ENCODE measurements at regions not wholly inside any gene's neighbourhood (a gene's known extent, or its start where the extent isn't known, plus 50 kb on each side); places are given as distances from the start of the nearest gene placed in this dataset.

GRCh38 chr11:70016666-70017367 is 61.3 kb upstream of the ANO1 start:
- intact Hi-C loops (cut with DNase I): loop anchor here in 1 of 2 donors (5.0 kb wide), 1 partner anchor 100 kb away; no protein-coding TSS in a partner anchor
- WGBS, 2 donors: 6 to 9% methylated on average over 14 of the region's 14 CpGs

DNA sequence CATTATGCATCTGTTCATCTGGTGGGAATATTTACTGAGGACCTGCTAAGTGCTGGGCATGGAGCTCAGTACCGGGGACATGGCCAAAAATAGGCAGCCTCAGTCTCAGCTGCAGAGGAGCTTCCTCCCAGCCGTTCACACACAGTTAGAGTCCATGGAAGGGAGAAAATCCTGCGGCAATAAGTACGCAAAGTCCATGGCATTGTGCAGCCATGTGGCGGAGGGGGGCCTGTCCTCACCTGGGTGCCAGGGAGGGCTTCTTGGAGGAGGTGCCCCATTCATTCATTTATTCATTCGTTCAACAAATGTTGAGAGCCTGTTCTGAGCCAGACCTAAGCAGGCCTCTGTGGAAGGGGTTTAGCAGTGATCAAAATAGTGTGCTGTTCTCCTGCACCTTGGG is 59.3 kb upstream of the ANO1 start:
- Histone ChIP-seq H3K9me3 (ENCODE audit: control insufficient read depth, low read length) (no peaks in the 10 kb centered on the region), H3K36me3 (ENCODE audit: control insufficient read depth in 1 of 2, insufficient read depth in 2 of 2, low read length in 1 of 2) (no peaks in the 10 kb centered on the region), H3K4me1 (ENCODE audit: control insufficient read depth in 1 of 2, insufficient read depth in 2 of 2, low read length in 2 of 2) (no peaks in the 10 kb centered on the region), H3K4me3 (ENCODE audit: low read length in 2 of 2) (no peak overlapping the region), H3K27me3 (ENCODE audit: control insufficient read depth in 1 of 2, insufficient read depth in 2 of 2, low read length in 1 of 2) (no peaks in the 10 kb centered on the region), H3K27ac (ENCODE audit: low read depth in 1 of 2, low read length in 2 of 2) (no peak overlapping the region)
- 50 to 53% methylated on average over 6 of the region's 6 CpGs for WGBS, 2 donors
- intact Hi-C loops (cut with DNase I): loop anchor here in 1 of 2 donors (5.0 kb wide), 1 partner anchor 102 kb away; no protein-coding TSS in a partner anchor
- DNase-seq: no peak
- ATAC-seq (ENCODE audit: low FRiP score): no peak

More at GRCh38 chr11:70016666-70017367, 61.3 kb upstream of the ANO1 start:
- Histone ChIP-seq H3K36me3 (ENCODE audit: control insufficient read depth in 1 of 2, insufficient read depth in 2 of 2, low read length in 1 of 2) (no peaks in the 10 kb centered on the region), H3K4me3 (ENCODE audit: low read length in 2 of 2) (no peak overlapping the region), H3K9me3 (ENCODE audit: control insufficient read depth, low read length) (no peaks in the 10 kb centered on the region), H3K27me3 (ENCODE audit: control insufficient read depth in 1 of 2, insufficient read depth in 2 of 2, low read length in 1 of 2) (no peaks in the 10 kb centered on the region), H3K4me1 (ENCODE audit: control insufficient read depth in 1 of 2, insufficient read depth in 2 of 2, low read length in 2 of 2) (no peaks in the 10 kb centered on the region), H3K27ac (ENCODE audit: low read depth in 1 of 2, low read length in 2 of 2) (peak overlapping the region; percentile 6 to 43)
- no peak for DNase-seq
- ATAC-seq (ENCODE audit: low FRiP score): no peak

DNA sequence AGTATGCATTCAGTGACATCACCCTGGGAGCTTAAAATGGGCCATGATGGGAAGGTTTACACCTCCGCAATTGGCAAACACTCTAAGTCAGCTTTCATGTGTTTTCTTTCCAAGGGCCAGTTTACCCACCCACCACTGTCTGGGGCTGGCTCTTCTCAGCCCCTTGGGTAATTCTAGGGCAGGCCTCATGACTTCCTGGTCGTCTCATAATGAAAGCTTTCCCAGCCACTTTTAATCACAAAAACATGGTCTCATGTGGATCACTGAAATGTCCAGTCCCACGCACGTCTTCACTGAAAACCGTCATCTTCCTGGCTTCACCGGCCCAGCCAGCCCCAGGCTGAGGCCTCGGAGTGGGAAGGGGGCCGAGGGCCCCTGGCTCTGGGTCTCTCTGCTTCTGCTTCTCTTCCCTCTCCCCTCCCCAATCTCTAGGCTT is 58.5 kb upstream of the ANO1 start:
- H3K4me1 ChIP-seq (ENCODE audit: control insufficient read depth in 1 of 2, insufficient read depth in 2 of 2, low read length in 2 of 2): no peaks in the 10 kb centered on the region
- peak; percentile 45 for ATAC-seq (ENCODE audit: low FRiP score)

DNA sequence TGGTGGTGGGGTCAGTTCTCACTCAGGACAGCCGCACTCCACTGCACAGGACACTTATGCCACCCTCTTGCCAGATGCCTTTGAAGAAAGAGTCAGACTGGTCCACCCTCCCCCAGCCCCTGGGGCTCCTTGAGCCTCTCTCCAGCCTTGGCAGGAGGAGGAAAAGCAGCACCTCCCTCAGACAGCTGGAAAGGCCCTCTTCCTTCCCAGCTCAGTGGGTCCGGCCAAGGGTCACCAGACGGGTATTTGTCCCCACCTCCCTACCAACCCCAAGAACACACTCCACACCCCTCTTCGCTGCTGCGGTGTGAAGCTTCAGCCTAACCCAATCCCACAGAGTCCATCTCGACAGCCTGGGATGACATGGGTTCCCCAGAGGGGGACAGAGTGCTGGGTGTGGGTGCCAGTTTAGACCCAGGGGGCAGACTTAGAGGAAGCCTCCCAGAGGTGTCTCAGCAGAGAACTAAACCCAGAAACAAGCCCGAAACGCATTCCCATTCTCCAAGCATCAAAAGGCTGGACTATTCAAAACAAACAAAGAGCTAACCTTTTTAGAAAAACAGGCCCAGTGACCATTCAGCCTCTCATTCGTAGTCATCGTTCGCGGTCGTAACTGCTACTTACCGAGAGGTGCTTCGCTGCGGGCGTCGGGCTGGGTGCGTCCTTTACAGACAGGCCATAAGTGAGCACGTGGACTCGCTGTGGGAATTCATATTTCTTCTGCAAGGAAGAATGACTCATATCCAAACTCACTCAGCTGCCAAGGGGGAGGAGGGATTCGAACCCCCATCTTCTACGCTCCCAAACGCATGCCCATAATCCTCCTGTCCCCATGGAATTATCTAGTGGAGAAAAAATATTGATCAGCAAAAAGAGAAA is 57.5 kb upstream of the ANO1 start:
- no peak overlapping the region for H3K27ac ChIP-seq (ENCODE audit: low read depth in 1 of 2, low read length in 2 of 2)
- intact Hi-C loops (cut with DNase I): no loop called here
- ATAC-seq (ENCODE audit: low FRiP score) (no peak), DNase-seq (no peak)
- H3K9me3 ChIP-seq (ENCODE audit: control insufficient read depth, low read length): no peaks in the 10 kb centered on the region
- H3K27me3 ChIP-seq (ENCODE audit: control insufficient read depth in 1 of 2, insufficient read depth in 2 of 2, low read length in 1 of 2): no peaks in the 10 kb centered on the region
- WGBS, 2 donors: 57 to 61% methylated on average over 24 of the region's 24 CpGs
- H3K4me1 ChIP-seq (ENCODE audit: control insufficient read depth in 1 of 2, insufficient read depth in 2 of 2, low read length in 2 of 2): no peaks in the 10 kb centered on the region
- no peaks in the 10 kb centered on the region for H3K36me3 ChIP-seq (ENCODE audit: control insufficient read depth in 1 of 2, insufficient read depth in 2 of 2, low read length in 1 of 2)
- H3K4me3 ChIP-seq (ENCODE audit: low read length in 2 of 2): no peak overlapping the region

More for the DNA sequence above, 58.5 kb upstream of the ANO1 start:
- Histone ChIP-seq H3K27ac (ENCODE audit: low read depth in 1 of 2, low read length in 2 of 2) (peak overlapping the region in 1 of 2 donors; percentile 5), H3K9me3 (ENCODE audit: control insufficient read depth, low read length) (no peaks in the 10 kb centered on the region), H3K36me3 (ENCODE audit: control insufficient read depth in 1 of 2, insufficient read depth in 2 of 2, low read length in 1 of 2) (no peaks in the 10 kb centered on the region), H3K4me3 (ENCODE audit: low read length in 2 of 2) (no peak overlapping the region), H3K27me3 (ENCODE audit: control insufficient read depth in 1 of 2, insufficient read depth in 2 of 2, low read length in 1 of 2) (no peaks in the 10 kb centered on the region)
- intact Hi-C loops (cut with DNase I): loop anchor here in 1 of 2 donors (5.0 kb wide), 1 partner anchor 102 kb away; no protein-coding TSS in a partner anchor
- no peak for DNase-seq
- WGBS, 2 donors: 30 to 34% methylated on average over 8 of the region's 8 CpGs

GRCh38 chr11:70021586-70021985 is 56.5 kb upstream of the ANO1 start:
- ATAC-seq (ENCODE audit: low FRiP score): no peak
- H3K27ac ChIP-seq (ENCODE audit: low read depth in 1 of 2, low read length in 2 of 2): no peak overlapping the region
- WGBS, 2 donors: 80 to 82% methylated on average over 10 of the region's 10 CpGs

DNA sequence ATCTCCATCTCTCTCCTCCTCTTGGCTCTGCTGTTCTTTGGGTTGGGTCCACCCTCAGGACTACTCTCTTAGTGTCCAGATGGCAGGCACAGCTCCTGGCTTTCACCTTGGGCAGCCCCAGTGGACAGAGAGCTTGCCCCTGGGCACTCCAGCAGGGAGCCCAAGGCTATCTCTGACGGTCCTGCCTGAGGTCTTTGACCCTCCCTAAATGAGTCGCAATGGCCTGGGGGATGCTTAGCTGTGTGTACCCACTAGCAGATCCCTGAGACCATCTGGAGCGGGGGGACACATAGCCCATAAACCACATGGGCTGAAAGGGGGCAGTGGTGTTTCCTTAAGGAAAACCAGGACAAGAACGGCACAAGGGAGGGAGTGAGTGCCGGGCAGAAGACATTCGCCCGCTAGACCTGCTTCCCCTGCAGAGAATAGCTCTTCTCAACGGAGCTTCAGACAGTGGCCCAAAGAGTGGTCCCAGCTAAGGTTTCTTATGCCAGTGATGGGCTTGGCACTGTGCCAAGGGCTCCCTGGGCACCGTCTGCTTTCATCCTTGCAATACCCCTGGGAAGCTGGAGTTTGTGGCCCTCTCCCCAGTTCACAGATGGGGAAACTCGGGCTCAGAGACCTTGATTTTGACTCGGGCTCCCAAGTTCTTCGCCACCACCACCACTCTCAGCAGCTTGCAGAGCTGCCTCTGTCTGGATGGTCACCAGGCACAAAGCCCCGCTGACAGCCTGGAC is 53.9 kb upstream of the ANO1 start:
- DNase-seq (no peak), ATAC-seq (ENCODE audit: low FRiP score) (no peak)
- Histone ChIP-seq H3K27ac (ENCODE audit: low read depth in 1 of 2, low read length in 2 of 2) (no peak overlapping the region), H3K4me3 (ENCODE audit: low read length in 2 of 2) (no peak overlapping the region), H3K27me3 (ENCODE audit: control insufficient read depth in 1 of 2, insufficient read depth in 2 of 2, low read length in 1 of 2) (no peaks in the 10 kb centered on the region), H3K36me3 (ENCODE audit: control insufficient read depth in 1 of 2, insufficient read depth in 2 of 2, low read length in 1 of 2) (no peaks in the 10 kb centered on the region), H3K9me3 (ENCODE audit: control insufficient read depth, low read length) (no peaks in the 10 kb centered on the region), H3K4me1 (ENCODE audit: control insufficient read depth in 1 of 2, insufficient read depth in 2 of 2, low read length in 2 of 2) (no peaks in the 10 kb centered on the region)
- intact Hi-C loops (cut with DNase I): no loop called here
- 85 to 88% methylated on average over 13 of the region's 13 CpGs for WGBS, 2 donors

More at GRCh38 chr11:70021586-70021985, 56.5 kb upstream of the ANO1 start:
- Histone ChIP-seq H3K4me3 (ENCODE audit: low read length in 2 of 2) (no peak overlapping the region), H3K27me3 (ENCODE audit: control insufficient read depth in 1 of 2, insufficient read depth in 2 of 2, low read length in 1 of 2) (no peaks in the 10 kb centered on the region), H3K9me3 (ENCODE audit: control insufficient read depth, low read length) (no peaks in the 10 kb centered on the region), H3K36me3 (ENCODE audit: control insufficient read depth in 1 of 2, insufficient read depth in 2 of 2, low read length in 1 of 2) (no peaks in the 10 kb centered on the region), H3K4me1 (ENCODE audit: control insufficient read depth in 1 of 2, insufficient read depth in 2 of 2, low read length in 2 of 2) (no peaks in the 10 kb centered on the region)
- no peak for DNase-seq
- intact Hi-C loops (cut with DNase I): no loop called here

DNA sequence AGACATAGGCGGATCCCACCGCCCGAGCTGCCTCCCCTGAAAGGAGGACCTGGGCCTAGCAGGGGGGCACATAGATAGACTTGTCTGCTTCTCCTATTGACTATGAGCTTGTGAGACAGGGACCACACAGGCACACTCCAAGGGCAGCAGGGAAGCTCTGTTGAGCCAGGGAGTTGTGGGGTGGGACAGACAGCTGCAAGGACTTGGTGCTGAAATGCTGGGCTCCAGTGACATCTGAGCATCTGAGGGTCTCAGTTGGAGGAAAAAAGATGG is 53.4 kb upstream of the ANO1 start:
- H3K4me3 ChIP-seq (ENCODE audit: low read length in 2 of 2): no peak overlapping the region
- no peak for DNase-seq
- no peaks in the 10 kb centered on the region for H3K27me3 ChIP-seq (ENCODE audit: control insufficient read depth in 1 of 2, insufficient read depth in 2 of 2, low read length in 1 of 2)
- H3K27ac ChIP-seq (ENCODE audit: low read depth in 1 of 2, low read length in 2 of 2): no peak overlapping the region
- no peaks in the 10 kb centered on the region for H3K4me1 ChIP-seq (ENCODE audit: control insufficient read depth in 1 of 2, insufficient read depth in 2 of 2, low read length in 2 of 2)
- intact Hi-C loops (cut with DNase I): no loop called here
- 95 to 96% methylated on average over 3 of the region's 3 CpGs for WGBS, 2 donors
- H3K36me3 ChIP-seq (ENCODE audit: control insufficient read depth in 1 of 2, insufficient read depth in 2 of 2, low read length in 1 of 2): no peaks in the 10 kb centered on the region
- no peak for ATAC-seq (ENCODE audit: low FRiP score)
- H3K9me3 ChIP-seq (ENCODE audit: control insufficient read depth, low read length): no peaks in the 10 kb centered on the region

DNA sequence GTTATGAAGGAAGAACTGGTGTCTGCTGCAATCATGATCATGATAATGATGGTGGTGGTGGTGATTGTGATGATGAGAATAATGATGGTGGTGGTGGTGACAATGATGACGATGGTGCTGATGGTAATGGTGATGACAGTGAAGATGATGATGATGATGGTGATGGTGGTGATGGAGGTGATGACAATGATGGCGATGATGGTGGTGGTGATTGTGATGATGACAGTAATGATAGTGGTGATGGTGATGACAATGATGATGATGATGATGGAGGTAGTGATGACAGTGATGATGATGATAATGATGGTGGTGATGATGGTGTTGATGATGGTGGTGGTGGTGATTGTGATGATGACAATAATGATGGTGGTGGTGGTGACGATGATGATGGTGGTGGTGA is 52.8 kb upstream of the ANO1 start:
- DNase-seq (no peak), ATAC-seq (ENCODE audit: low FRiP score) (no peak)
- 96 to 98% methylated on average over 3 of the region's 3 CpGs for WGBS, 2 donors
- Histone ChIP-seq H3K4me3 (ENCODE audit: low read length in 2 of 2) (no peak overlapping the region), H3K9me3 (ENCODE audit: control insufficient read depth, low read length) (no peaks in the 10 kb centered on the region), H3K27me3 (ENCODE audit: control insufficient read depth in 1 of 2, insufficient read depth in 2 of 2, low read length in 1 of 2) (no peaks in the 10 kb centered on the region), H3K4me1 (ENCODE audit: control insufficient read depth in 1 of 2, insufficient read depth in 2 of 2, low read length in 2 of 2) (no peaks in the 10 kb centered on the region), H3K27ac (ENCODE audit: low read depth in 1 of 2, low read length in 2 of 2) (no peak overlapping the region), H3K36me3 (ENCODE audit: control insufficient read depth in 1 of 2, insufficient read depth in 2 of 2, low read length in 1 of 2) (no peaks in the 10 kb centered on the region)
- intact Hi-C loops (cut with DNase I): no loop called here

Data from aorta (tissue), 5 donors.